ENCODE measurements at regions not wholly inside any gene's neighbourhood (a gene's known extent, or its start where the extent isn't known, plus 50 kb on each side); places are given as distances from the start of the nearest gene placed in this dataset.

GRCh38 chr11:130578738-130579368, 130.4 kb downstream of the ADAMTS15 start:
- TF ChIP-seq CTCF (IDR thresholded peaks at IDR 0.05; ENCODE audit: borderline replicate concordance, extremely low read depth, low read length, poor library complexity, severe bottlenecking) (no peak), EZH2 (IDR thresholded peaks at IDR 0.05; ENCODE audit: borderline replicate concordance, low read depth, low read length, severe bottlenecking) (no peak)
